HepG2 (cell line): ENCODE measurements at regions not wholly inside any gene's neighbourhood (a gene's known extent, or its start where the extent isn't known, plus 50 kb on each side); places are given as distances from the start of the nearest gene placed in this dataset.

Experiments
- ATF7 ChIP-seq, 2 experiments: fragments of 450-650 bp in 1 of 2; sonication (generic) in 1 of 2; formaldehyde crosslinking in 1 of 2; IDR thresholded peaks; 2 replicates each; pipeline versions ENCODE4 v1.4.0 to v1.6.1; 2016 to 2020; ENCODE audit warnings: antibody characterized with exemption in 1 of 2, mild to moderate bottlenecking in 1 of 2, missing genetic modification reagents in 1 of 2
- EEA1 ChIP-seq: sonication (generic); formaldehyde crosslinking; IDR thresholded peaks from 2 replicates; pipeline ENCODE4 v1.5.1; 2020; ENCODE audit warnings: mild to moderate bottlenecking, missing genetic modification reagents, borderline replicate concordance
- GABPB1 ChIP-seq: IDR thresholded peaks from 2 replicates; pipeline ENCODE4 v1.6.1; 2016; ENCODE audit warnings: mild to moderate bottlenecking, missing genetic modification reagents, moderate library complexity, missing compliant biosample characterization
- MAFG ChIP-seq: sonication (generic); formaldehyde crosslinking; IDR thresholded peaks from 2 replicates; pipeline ENCODE4 v1.5.1; 2020; ENCODE audit warnings: mild to moderate bottlenecking, missing genetic modification reagents
- SP2 ChIP-seq: sonication (generic); formaldehyde crosslinking; IDR thresholded peaks from 2 replicates; pipeline ENCODE4 v1.5.1; 2020; ENCODE audit warnings: mild to moderate bottlenecking, missing genetic modification reagents
- ZBTB40 ChIP-seq, 2 experiments: fragments of 450-650 bp in 1 of 2; sonication (generic) in 1 of 2; formaldehyde crosslinking in 1 of 2; IDR thresholded peaks; 2 replicates each; pipeline versions ENCODE4 v1.6.1 to v1.8.0; 2016 to 2022; ENCODE audit warnings: antibody characterized with exemption in 1 of 2, mild to moderate bottlenecking in 1 of 2, missing genetic modification reagents in 1 of 2
- ZBTB46 ChIP-seq: sonication (generic); formaldehyde crosslinking; IDR thresholded peaks from 2 replicates; pipeline ENCODE4 v1.4.0; 2020; ENCODE audit warnings: mild to moderate bottlenecking, missing genetic modification reagents, borderline replicate concordance
- ZNF124 ChIP-seq: sonication (generic); formaldehyde crosslinking; IDR thresholded peaks from 2 replicates; pipeline ENCODE4 v1.4.0; 2020; ENCODE audit warnings: missing genetic modification reagents
- ZNF567 ChIP-seq: sonication (generic); formaldehyde crosslinking; IDR thresholded peaks from 2 replicates; pipeline ENCODE4 v1.8.1; 2023; ENCODE audit warnings: mild to moderate bottlenecking, missing genetic modification reagents, borderline replicate concordance
- ZNF772 ChIP-seq: sonication (generic); formaldehyde crosslinking; IDR thresholded peaks from 2 replicates; pipeline ENCODE4 v1.5.0; 2020; ENCODE audit warnings: mild to moderate bottlenecking, missing genetic modification reagents
- TF ChIP-seq, protein P1 (sequence below): IDR thresholded peaks from 2 replicates; pipeline ENCODE4 v1.6.1; 2018; ENCODE audit warnings: missing genetic modification reagents
- TF ChIP-seq, protein P2 (sequence below): sonication (generic); formaldehyde crosslinking; IDR thresholded peaks from 2 replicates; pipeline ENCODE4 v1.5.0; 2020; ENCODE audit warnings: mild to moderate bottlenecking, missing genetic modification reagents, borderline replicate concordance

GRCh38 chr14:73785834-73786635, 65.6 kb upstream of the PTGR2 start (continued):
- TF ChIP-seq ZBTB40 (IDR thresholded peaks at IDR 0.05) (no peak), ZBTB40 (CRISPR knock-in tag; IDR thresholded peaks at IDR 0.05) (peak; percentile 53; the same call in 1 of the 2 replicates), ZNF124 (CRISPR knock-in tag) (peak; percentile 53; the same call in 1 of the 2 replicates), ATF7 (IDR thresholded peaks at IDR 0.05) (no peak; the same call in 1 of the 2 replicates), ATF7 (CRISPR knock-in tag; IDR thresholded peaks at IDR 0.05) (no peak; the same call in 1 of the 2 replicates), EEA1 (CRISPR knock-in tag) (no peak), ZNF567 (no peak), MAFG (no peak), GABPB1 (CRISPR knock-in tag) (peak; percentile 72), SP2 (CRISPR knock-in tag) (no peak), ZNF772 (CRISPR knock-in tag) (peak; percentile 69; the same call in 1 of the 2 replicates), ZBTB46 (no peak)
- TF ChIP-seq, protein P1, sequence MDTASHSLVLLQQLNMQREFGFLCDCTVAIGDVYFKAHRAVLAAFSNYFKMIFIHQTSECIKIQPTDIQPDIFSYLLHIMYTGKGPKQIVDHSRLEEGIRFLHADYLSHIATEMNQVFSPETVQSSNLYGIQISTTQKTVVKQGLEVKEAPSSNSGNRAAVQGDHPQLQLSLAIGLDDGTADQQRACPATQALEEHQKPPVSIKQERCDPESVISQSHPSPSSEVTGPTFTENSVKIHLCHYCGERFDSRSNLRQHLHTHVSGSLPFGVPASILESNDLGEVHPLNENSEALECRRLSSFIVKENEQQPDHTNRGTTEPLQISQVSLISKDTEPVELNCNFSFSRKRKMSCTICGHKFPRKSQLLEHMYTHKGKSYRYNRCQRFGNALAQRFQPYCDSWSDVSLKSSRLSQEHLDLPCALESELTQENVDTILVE (CRISPR knock-in tag): peak; percentile 96
- TF ChIP-seq, protein P2, sequence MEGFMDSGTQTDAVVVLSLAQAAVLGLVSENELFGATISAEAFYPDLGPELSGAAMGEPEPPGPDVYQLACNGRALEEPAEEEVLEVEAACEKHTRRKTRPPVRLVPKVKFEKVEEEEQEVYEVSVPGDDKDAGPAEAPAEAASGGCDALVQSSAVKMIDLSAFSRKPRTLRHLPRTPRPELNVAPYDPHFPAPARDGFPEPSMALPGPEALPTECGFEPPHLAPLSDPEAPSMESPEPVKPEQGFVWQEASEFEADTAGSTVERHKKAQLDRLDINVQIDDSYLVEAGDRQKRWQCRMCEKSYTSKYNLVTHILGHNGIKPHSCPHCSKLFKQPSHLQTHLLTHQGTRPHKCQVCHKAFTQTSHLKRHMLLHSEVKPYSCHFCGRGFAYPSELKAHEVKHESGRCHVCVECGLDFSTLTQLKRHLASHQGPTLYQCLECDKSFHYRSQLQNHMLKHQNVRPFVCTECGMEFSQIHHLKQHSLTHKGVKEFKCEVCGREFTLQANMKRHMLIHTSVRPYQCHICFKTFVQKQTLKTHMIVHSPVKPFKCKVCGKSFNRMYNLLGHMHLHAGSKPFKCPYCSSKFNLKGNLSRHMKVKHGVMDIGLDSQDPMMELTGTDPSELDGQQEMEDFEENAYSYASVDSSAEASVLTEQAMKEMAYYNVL: peak; percentile 38; the same call in 1 of the 2 replicates
